GM19397 (cell line): ENCODE measurements at regions not wholly inside any gene's neighbourhood (a gene's known extent, or its start where the extent isn't known, plus 50 kb on each side); places are given as distances from the start of the nearest gene placed in this dataset.
"Not testable (repeated sequence)": the region's sequence is repeated elsewhere in the genome, so short reads cannot be mapped to it uniquely, and the experiment has no call there.

Experiments
- ATAC-seq: cut with Tn5 transposase; IDR thresholded peaks from one replicate; pipeline ENCODE4 v1.9.1; 2021; ENCODE audit warnings: mild to moderate bottlenecking, moderate library complexity; ENCODE audit not compliant: unreplicated experiment

DNA sequence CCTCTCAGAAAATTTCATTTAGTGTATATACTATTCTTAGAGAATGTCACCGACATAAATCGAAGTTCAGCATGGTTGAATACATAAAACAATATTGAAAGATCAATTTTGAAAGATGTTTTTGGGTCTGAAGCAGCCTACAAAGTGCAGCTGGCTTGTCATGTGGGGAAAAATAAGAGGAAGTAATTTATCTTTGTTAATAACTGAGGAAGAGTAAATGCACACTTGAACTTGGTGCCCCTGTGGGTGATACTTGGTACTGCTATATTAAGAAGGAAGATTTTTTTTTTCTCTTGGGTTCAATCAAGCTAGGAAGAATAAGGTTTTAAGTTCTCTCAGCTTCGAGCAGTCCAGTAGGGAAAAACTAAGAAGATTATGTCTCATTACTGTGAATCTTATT is 661.3 kb downstream of the RPL10L start:
- ATAC-seq, result no peak

DNA sequence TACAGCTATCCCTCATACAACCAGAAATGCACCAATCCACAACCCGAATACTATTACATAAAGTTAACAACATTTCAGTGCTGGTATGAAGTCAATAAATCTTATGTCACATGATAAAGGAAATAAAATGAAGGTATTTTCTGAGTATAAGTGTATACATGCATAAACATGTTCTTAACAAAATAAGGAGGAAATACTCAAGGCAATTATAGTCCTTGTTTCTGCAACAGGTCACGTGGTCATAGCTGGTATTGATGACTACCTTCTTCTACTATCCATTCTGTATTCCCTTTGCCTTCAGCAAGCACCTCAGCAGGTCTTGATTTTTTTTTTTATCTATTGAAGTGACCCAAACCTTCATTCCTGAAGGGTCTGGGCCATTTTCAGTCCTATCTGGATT is 675.6 kb downstream of the RPL10L start:
- no peak for ATAC-seq

GRCh38 chr14:45972416-45972815 is 679.2 kb downstream of the RPL10L start:
- ATAC-seq, result no peak

DNA sequence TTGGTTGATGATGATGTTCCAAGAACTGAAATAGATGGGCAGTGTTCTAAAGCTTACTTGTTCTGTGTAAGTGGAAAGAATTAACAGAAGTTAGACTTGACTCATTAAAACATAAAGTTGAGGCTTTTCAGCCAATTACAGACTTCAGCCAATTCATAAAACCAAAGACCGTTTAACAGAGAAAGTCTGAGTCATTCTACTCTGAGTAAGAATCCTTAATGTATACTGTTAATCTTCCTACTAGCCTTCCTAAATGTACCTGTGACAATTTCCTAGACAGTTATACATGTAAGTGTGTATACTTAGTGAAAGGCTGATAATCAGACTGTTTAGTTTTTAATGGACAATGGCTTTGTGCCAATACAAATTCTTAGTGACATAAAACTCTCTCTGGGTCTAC is 681.0 kb downstream of the RPL10L start:
- ATAC-seq, result no peak

- no peak for ATAC-seq
Observed at GRCh38 chr14:45968037-45968436, 683.5 kb downstream of the RPL10L start.

DNA sequence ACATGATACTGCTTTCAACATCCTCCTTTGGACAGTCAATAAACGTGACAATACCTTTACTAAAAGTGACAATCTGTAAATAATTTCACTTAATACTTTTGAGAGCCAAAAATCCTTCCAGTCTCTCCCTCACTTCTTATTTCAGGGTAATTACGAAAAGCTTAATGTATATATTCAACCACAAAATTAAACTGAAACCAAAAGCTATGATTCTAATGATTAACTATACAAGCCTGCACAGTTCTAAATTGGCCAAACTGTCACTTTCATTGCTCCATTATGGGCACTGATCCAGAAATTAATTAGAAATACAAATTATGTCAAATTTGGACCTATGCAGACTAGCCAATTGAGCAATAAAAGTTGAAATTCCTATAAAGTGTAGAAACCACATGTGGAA is 696.5 kb upstream of the MIS18BP1 start:
- no peak for ATAC-seq

DNA sequence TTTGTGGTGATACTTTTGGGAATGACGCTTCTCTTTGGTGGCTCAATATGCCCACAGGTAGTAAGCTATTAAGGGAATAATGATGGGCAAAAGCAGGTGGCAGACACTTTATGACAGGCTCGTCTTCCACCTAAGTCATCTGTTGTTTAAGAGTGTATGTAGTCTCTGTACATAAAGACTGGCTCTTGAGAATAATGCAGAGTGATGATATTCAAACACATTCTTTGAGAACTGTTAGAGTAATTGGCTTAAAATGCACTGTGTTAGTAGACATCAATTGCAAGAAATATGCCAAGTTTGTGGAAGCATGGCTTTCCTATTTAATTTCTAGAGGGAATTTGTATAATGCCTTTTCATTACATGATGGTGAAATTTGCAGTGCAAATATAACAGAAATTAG is 694.8 kb upstream of the MIS18BP1 start:
- ATAC-seq, result no peak

GRCh38 chr14:45946251-45946650 is 693.2 kb upstream of the MIS18BP1 start:
- no peak for ATAC-seq

GRCh38 chr14:45940318-45940717 is 687.3 kb upstream of the MIS18BP1 start:
- no peak for ATAC-seq

DNA sequence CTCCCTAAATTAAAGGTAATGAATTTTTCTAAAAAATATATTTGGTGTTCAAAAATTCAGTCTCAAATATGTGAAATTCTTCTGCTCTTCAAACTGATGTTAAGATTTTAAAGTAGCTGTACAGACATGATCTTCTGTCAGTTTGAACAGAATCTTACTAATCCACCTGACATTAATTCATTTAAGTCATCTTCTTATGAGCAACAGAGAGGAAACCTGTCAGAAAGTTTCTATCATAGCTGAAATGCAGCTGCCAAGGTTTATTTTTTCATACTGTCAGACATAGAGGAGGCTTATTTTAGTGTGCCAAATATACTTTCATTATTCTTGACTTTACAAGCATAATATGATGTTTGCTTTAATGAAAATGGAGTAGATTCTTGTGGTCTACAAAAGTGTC is 686.6 kb upstream of the MIS18BP1 start:
- ATAC-seq, result no peak

GRCh38 chr14:45919995-45920394 is 667.0 kb upstream of the MIS18BP1 start:
- not testable (repeated sequence) for ATAC-seq

GRCh38 chr14:45916340-45916953 is 663.4 kb upstream of the MIS18BP1 start:
- ATAC-seq, result no peak

DNA sequence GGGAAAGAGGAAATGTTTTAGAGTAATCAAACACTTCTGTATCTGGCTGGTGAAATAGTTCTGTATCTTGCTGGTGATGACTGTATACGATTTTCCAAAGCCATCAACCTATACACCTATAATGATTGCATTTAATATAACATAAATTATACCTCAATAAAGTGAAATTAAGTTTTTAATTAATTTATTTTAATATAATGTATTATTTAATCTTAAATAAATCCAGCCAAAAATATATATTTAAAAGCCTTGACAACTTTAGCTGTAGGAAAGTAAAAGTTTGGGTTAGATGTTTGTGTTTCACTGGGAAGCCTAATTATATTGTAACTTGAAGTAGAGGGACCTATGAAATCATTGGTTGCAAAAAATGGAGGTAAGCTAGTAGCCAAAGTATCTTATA is 654.8 kb upstream of the MIS18BP1 start:
- ATAC-seq, result no peak

DNA sequence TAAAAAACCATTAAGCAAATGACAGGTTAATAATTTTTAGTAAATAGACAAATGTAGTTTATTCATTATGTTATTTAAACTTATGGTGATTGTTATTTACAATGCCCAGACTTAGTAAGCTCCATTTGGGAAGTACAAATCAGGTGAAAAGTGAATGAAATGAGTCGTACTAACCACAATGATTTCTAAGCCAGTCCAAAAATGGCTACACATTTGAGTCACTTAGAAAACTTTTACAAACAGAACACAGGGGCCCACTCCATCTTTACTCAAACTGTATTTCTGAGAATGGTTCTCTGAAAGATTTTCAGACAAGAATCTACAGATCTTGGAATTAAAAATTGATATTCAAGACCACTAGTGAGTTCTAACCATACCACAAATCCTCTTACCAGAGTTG is 653.3 kb upstream of the MIS18BP1 start:
- no peak for ATAC-seq

- ATAC-seq, result no peak
Observed at GRCh38 chr14:45905672-45906071, 652.7 kb upstream of the MIS18BP1 start.

DNA sequence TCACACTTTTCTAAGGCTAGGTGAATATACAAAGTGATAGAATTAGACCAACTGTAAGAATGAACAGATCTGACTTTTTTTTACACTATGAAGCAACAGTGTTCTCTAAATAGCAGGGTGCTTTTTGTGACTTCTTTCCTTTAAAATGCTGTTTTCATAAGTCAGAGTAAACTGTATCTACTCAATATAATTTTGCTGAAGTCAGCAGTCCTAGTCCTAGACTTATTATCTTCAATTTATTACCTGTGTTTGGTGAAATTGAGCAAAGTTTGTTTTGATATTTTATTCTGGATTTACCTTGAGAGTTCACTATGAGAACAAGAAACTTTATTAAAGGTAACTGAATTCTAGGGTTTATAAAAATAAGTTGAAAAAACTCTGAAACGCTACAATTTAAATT is 651.3 kb upstream of the MIS18BP1 start:
- no peak for ATAC-seq

GRCh38 chr14:45902241-45902640 is 649.2 kb upstream of the MIS18BP1 start:
- ATAC-seq, result no peak

DNA sequence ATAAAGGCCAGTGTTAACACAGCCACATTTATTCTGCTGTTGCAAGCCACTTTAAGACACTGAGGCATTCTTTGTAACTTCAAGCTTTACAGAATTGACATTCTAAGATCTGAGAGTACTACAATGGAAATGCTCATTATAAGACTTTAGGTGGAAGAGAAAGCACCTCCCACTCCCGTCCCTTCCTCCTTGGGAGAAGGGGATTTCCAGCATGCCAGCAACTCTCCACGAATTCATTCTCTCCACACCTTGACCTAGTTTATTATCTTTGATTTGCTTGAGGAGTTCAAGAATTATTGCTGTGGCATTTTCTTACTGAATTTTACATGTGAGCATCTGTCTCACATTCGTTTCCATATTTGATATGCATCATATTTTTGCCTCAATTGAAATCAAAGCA is 644.4 kb upstream of the MIS18BP1 start:
- no peak for ATAC-seq

- ATAC-seq, result no peak
Observed at GRCh38 chr14:45893127-45893526, 640.1 kb upstream of the MIS18BP1 start.

- ATAC-seq, result no peak
Observed at GRCh38 chr14:45891417-45892080, 638.5 kb upstream of the MIS18BP1 start.

- not testable (repeated sequence) for ATAC-seq
Observed at GRCh38 chr14:45888766-45889285, 635.8 kb upstream of the MIS18BP1 start.

GRCh38 chr14:45877981-45878380 is 625.0 kb upstream of the MIS18BP1 start:
- no peak for ATAC-seq

DNA sequence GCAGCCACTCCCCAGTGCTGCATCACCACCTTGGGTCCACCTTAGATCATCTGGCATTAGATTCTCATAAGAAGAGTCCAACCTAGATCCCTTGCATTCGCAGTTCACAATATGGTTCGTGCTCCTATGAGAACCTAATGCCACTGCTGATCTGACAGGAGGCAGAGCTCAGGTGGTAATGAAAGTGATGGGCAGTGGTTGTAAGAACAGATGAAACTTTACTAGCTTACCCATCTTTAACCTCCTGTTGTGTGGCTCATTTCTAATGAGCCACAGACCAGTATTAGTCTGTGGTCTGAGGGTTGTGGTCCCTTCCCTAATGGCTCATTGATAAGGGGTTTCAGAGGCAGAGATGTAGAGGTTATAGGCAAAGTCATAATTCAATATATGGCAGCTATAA is 615.9 kb upstream of the MIS18BP1 start:
- no peak for ATAC-seq
